ENCODE measurements at regions not wholly inside any gene's neighbourhood (a gene's known extent, or its start where the extent isn't known, plus 50 kb on each side); places are given as distances from the start of the nearest gene placed in this dataset.

GRCh38 chr18:43934781-43935471 is 657.6 kb upstream of the SYT4 start:
- H2BK15ac ChIP-seq (ENCODE audit: low read length), result no peak overlapping the region
- no peak overlapping the region for H3K9ac ChIP-seq (ENCODE audit: low read depth, low read length, poor library complexity)
- WGBS, 2 donors (ENCODE audit: extremely low coverage in 2 of 2, insufficient read length in 2 of 2, insufficient replicate concordance in 1 of 2), result no CpG with 5 or more reads among the region's 4 CpGs
- H3K27me3 ChIP-seq (ENCODE audit: control insufficient read depth in 3 of 3, insufficient read depth in 3 of 3, low read depth in 1 of 3, low read length in 3 of 3), result no peaks in the 10 kb centered on the region
- H2BK120ac ChIP-seq (ENCODE audit: low read depth, low read length), result no peak overlapping the region
- H4K91ac ChIP-seq (ENCODE audit: low read depth, low read length, poor library complexity), result no peak overlapping the region
- H2BK5ac ChIP-seq (ENCODE audit: low read length), result no peak overlapping the region
- H3K36me3 ChIP-seq (replicated peaks in 1 of 2; ENCODE audit: control insufficient read depth in 2 of 2, insufficient read depth in 2 of 2, low read length in 2 of 2), result no peaks in the 10 kb centered on the region
- no peak overlapping the region for H3K27ac ChIP-seq (replicated peaks; ENCODE audit: low read length)
- H3K14ac ChIP-seq (ENCODE audit: low read length), result no peak overlapping the region
- no peaks in the 10 kb centered on the region for H3K9me3 ChIP-seq (replicated peaks in 1 of 2; ENCODE audit: control insufficient read depth in 2 of 2, insufficient read depth in 1 of 2, low read depth in 1 of 2, low read length in 2 of 2)
- peak overlapping the region; percentile 43 for H2AFZ ChIP-seq (ENCODE audit: low read length)
- H2BK12ac ChIP-seq (ENCODE audit: low read length), result no peak overlapping the region
- H3K18ac ChIP-seq (ENCODE audit: low read length), result no peak overlapping the region
- H3K4me2 ChIP-seq (ENCODE audit: insufficient read depth, low read length, poor library complexity, severe bottlenecking), result no peak overlapping the region
- H3K4me3 ChIP-seq (ENCODE audit: low read length in 2 of 2), result no peak overlapping the region
- DNase-seq (ENCODE audit: low spot score), result no peak
- H2AK5ac ChIP-seq (ENCODE audit: low read depth, low read length), result no peak overlapping the region
- no peaks in the 10 kb centered on the region for H3K4me1 ChIP-seq (ENCODE audit: control insufficient read depth in 2 of 2, insufficient read depth in 1 of 2, low read depth in 1 of 2, low read length in 2 of 2)
- no peak overlapping the region for H4K8ac ChIP-seq (ENCODE audit: low read depth, low read length)
- H3K4ac ChIP-seq (ENCODE audit: low read length), result no peak overlapping the region
- H3K79me1 ChIP-seq (ENCODE audit: low read depth, low read length), result no peaks in the 10 kb centered on the region
- no peak overlapping the region for H3K23ac ChIP-seq (ENCODE audit: low read depth, low read length, poor library complexity)

- Histone ChIP-seq H3K4me1 (ENCODE audit: control insufficient read depth in 2 of 2, insufficient read depth in 1 of 2, low read depth in 1 of 2, low read length in 2 of 2) (no peaks in the 10 kb centered on the region), H3K27me3 (ENCODE audit: control insufficient read depth in 3 of 3, insufficient read depth in 3 of 3, low read depth in 1 of 3, low read length in 3 of 3) (no peaks in the 10 kb centered on the region), H2BK15ac (ENCODE audit: low read length) (no peak overlapping the region), H2BK5ac (ENCODE audit: low read length) (no peak overlapping the region), H3K4me2 (ENCODE audit: insufficient read depth, low read length, poor library complexity, severe bottlenecking) (no peak overlapping the region), H3K18ac (ENCODE audit: low read length) (no peak overlapping the region), H3K36me3 (replicated peaks in 1 of 2; ENCODE audit: control insufficient read depth in 2 of 2, insufficient read depth in 2 of 2, low read length in 2 of 2) (no peaks in the 10 kb centered on the region), H2BK120ac (ENCODE audit: low read depth, low read length) (no peak overlapping the region), H3K9me3 (replicated peaks in 1 of 2; ENCODE audit: control insufficient read depth in 2 of 2, insufficient read depth in 1 of 2, low read depth in 1 of 2, low read length in 2 of 2) (no peaks in the 10 kb centered on the region), H2AFZ (ENCODE audit: low read length) (no peak overlapping the region), H3K4ac (ENCODE audit: low read length) (no peak overlapping the region), H3K9ac (ENCODE audit: low read depth, low read length, poor library complexity) (no peak overlapping the region), H4K8ac (ENCODE audit: low read depth, low read length) (no peak overlapping the region), H3K14ac (ENCODE audit: low read length) (no peak overlapping the region), H3K79me1 (ENCODE audit: low read depth, low read length) (no peaks in the 10 kb centered on the region), H4K91ac (ENCODE audit: low read depth, low read length, poor library complexity) (no peak overlapping the region), H2AK5ac (ENCODE audit: low read depth, low read length) (no peak overlapping the region), H3K27ac (replicated peaks; ENCODE audit: low read length) (no peak overlapping the region), H2BK12ac (ENCODE audit: low read length) (no peak overlapping the region), H3K23ac (ENCODE audit: low read depth, low read length, poor library complexity) (no peak overlapping the region), H3K4me3 (ENCODE audit: low read length in 2 of 2) (no peak overlapping the region)
- no peak for DNase-seq (ENCODE audit: low spot score)
- WGBS, 2 donors (ENCODE audit: extremely low coverage in 2 of 2, insufficient read length in 2 of 2, insufficient replicate concordance in 1 of 2), result no CpG with 5 or more reads among the region's 4 CpGs
Observed at GRCh38 chr18:43936176-43936575, 658.9 kb upstream of the SYT4 start.

GRCh38 chr18:43949291-43949690 is 672.0 kb upstream of the SYT4 start:
- H3K9ac ChIP-seq (ENCODE audit: low read depth, low read length, poor library complexity), result no peak overlapping the region
- H3K23ac ChIP-seq (ENCODE audit: low read depth, low read length, poor library complexity), result no peak overlapping the region
- H3K27me3 ChIP-seq (ENCODE audit: control insufficient read depth in 3 of 3, insufficient read depth in 3 of 3, low read depth in 1 of 3, low read length in 3 of 3), result no peaks in the 10 kb centered on the region
- no peak overlapping the region for H3K4me2 ChIP-seq (ENCODE audit: insufficient read depth, low read length, poor library complexity, severe bottlenecking)
- no peak overlapping the region for H4K91ac ChIP-seq (ENCODE audit: low read depth, low read length, poor library complexity)
- H3K4ac ChIP-seq (ENCODE audit: low read length), result no peak overlapping the region
- H3K18ac ChIP-seq (ENCODE audit: low read length), result no peak overlapping the region
- no peak for DNase-seq (ENCODE audit: low spot score)
- H3K4me3 ChIP-seq (ENCODE audit: low read length in 2 of 2), result no peak overlapping the region
- H3K4me1 ChIP-seq (ENCODE audit: control insufficient read depth in 2 of 2, insufficient read depth in 1 of 2, low read depth in 1 of 2, low read length in 2 of 2), result no peaks in the 10 kb centered on the region
- H2BK15ac ChIP-seq (ENCODE audit: low read length), result no peak overlapping the region
- H3K79me1 ChIP-seq (ENCODE audit: low read depth, low read length), result no peaks in the 10 kb centered on the region
- no peak overlapping the region for H2AK5ac ChIP-seq (ENCODE audit: low read depth, low read length)
- peaks cover 4 to 8% of the 10 kb centered on the region in 2 donors for H3K9me3 ChIP-seq (replicated peaks in 1 of 2; ENCODE audit: control insufficient read depth in 2 of 2, insufficient read depth in 1 of 2, low read depth in 1 of 2, low read length in 2 of 2)
- H4K8ac ChIP-seq (ENCODE audit: low read depth, low read length), result no peak overlapping the region
- no peak overlapping the region for H2BK120ac ChIP-seq (ENCODE audit: low read depth, low read length)
- H2BK5ac ChIP-seq (ENCODE audit: low read length), result no peak overlapping the region
- no CpG with 5 or more reads among the region's 2 CpGs for WGBS, 2 donors (ENCODE audit: extremely low coverage in 2 of 2, insufficient read length in 2 of 2, insufficient replicate concordance in 1 of 2)
- no peak overlapping the region for H3K14ac ChIP-seq (ENCODE audit: low read length)
- no peak overlapping the region for H2AFZ ChIP-seq (ENCODE audit: low read length)
- H3K27ac ChIP-seq (replicated peaks; ENCODE audit: low read length), result no peak overlapping the region
- H3K36me3 ChIP-seq (replicated peaks in 1 of 2; ENCODE audit: control insufficient read depth in 2 of 2, insufficient read depth in 2 of 2, low read length in 2 of 2), result no peaks in the 10 kb centered on the region
- no peak overlapping the region for H2BK12ac ChIP-seq (ENCODE audit: low read length)

GRCh38 chr18:43950062-43950461 is 672.8 kb upstream of the SYT4 start:
- no peak overlapping the region for H3K9ac ChIP-seq (ENCODE audit: low read depth, low read length, poor library complexity)
- no peak overlapping the region for H2BK15ac ChIP-seq (ENCODE audit: low read length)
- H3K14ac ChIP-seq (ENCODE audit: low read length), result no peak overlapping the region
- no CpG with 5 or more reads among the region's 3 CpGs for WGBS, 2 donors (ENCODE audit: extremely low coverage in 2 of 2, insufficient read length in 2 of 2, insufficient replicate concordance in 1 of 2)
- no peaks in the 10 kb centered on the region for H3K79me1 ChIP-seq (ENCODE audit: low read depth, low read length)
- no peak overlapping the region for H2BK12ac ChIP-seq (ENCODE audit: low read length)
- no peak overlapping the region for H3K23ac ChIP-seq (ENCODE audit: low read depth, low read length, poor library complexity)
- H3K27ac ChIP-seq (replicated peaks; ENCODE audit: low read length), result no peak overlapping the region
- no peak overlapping the region for H2BK5ac ChIP-seq (ENCODE audit: low read length)
- H3K27me3 ChIP-seq (ENCODE audit: control insufficient read depth in 3 of 3, insufficient read depth in 3 of 3, low read depth in 1 of 3, low read length in 3 of 3), result no peaks in the 10 kb centered on the region
- H2AK5ac ChIP-seq (ENCODE audit: low read depth, low read length), result no peak overlapping the region
- H2AFZ ChIP-seq (ENCODE audit: low read length), result no peak overlapping the region
- no peak overlapping the region for H3K4me3 ChIP-seq (ENCODE audit: low read length in 2 of 2)
- no peak overlapping the region for H3K4me2 ChIP-seq (ENCODE audit: insufficient read depth, low read length, poor library complexity, severe bottlenecking)
- no peaks in the 10 kb centered on the region for H3K4me1 ChIP-seq (ENCODE audit: control insufficient read depth in 2 of 2, insufficient read depth in 1 of 2, low read depth in 1 of 2, low read length in 2 of 2)
- DNase-seq (ENCODE audit: low spot score), result no peak
- no peak overlapping the region for H4K8ac ChIP-seq (ENCODE audit: low read depth, low read length)
- no peak overlapping the region for H2BK120ac ChIP-seq (ENCODE audit: low read depth, low read length)
- no peak overlapping the region for H3K18ac ChIP-seq (ENCODE audit: low read length)
- no peak overlapping the region for H4K91ac ChIP-seq (ENCODE audit: low read depth, low read length, poor library complexity)
- H3K36me3 ChIP-seq (replicated peaks in 1 of 2; ENCODE audit: control insufficient read depth in 2 of 2, insufficient read depth in 2 of 2, low read length in 2 of 2), result no peaks in the 10 kb centered on the region
- no peak overlapping the region for H3K4ac ChIP-seq (ENCODE audit: low read length)
- peaks cover 4 to 8% of the 10 kb centered on the region in 2 donors for H3K9me3 ChIP-seq (replicated peaks in 1 of 2; ENCODE audit: control insufficient read depth in 2 of 2, insufficient read depth in 1 of 2, low read depth in 1 of 2, low read length in 2 of 2)
